HepG2 (cell line): ENCODE measurements at regions not wholly inside any gene's neighbourhood (a gene's known extent, or its start where the extent isn't known, plus 50 kb on each side); places are given as distances from the start of the nearest gene placed in this dataset.

Experiments used
- EEA1 ChIP-seq: sonication (generic); formaldehyde crosslinking; IDR thresholded peaks from 2 replicates; pipeline ENCODE4 v1.5.1; 2020; ENCODE audit warnings: mild to moderate bottlenecking, missing genetic modification reagents, borderline replicate concordance
- KAT8 ChIP-seq: IDR thresholded peaks from 2 replicates; pipeline ENCODE4 v1.6.1; 2016; ENCODE audit warnings: missing genetic modification reagents, missing compliant biosample characterization
- PITX1 ChIP-seq: sonication (generic); formaldehyde crosslinking; IDR thresholded peaks from 2 replicates; pipeline ENCODE4 v1.5.1; 2020; ENCODE audit warnings: mild to moderate bottlenecking, missing genetic modification reagents
- SUZ12 ChIP-seq: fragments of 150-350 bp; IDR thresholded peaks from 2 replicates; pipeline ENCODE4 v1.6.1; 2014; ENCODE audit warnings: low read depth, low read length
- TF ChIP-seq, protein P1 (sequence below): IDR thresholded peaks from 2 replicates; pipeline ENCODE4 v1.6.1; 2016
- TF ChIP-seq, protein P2 (sequence below): sonication (generic); formaldehyde crosslinking; IDR thresholded peaks from 2 replicates; pipeline ENCODE4 v1.4.0; 2020; ENCODE audit warnings: missing genetic modification reagents
- TF ChIP-seq, protein P3 (sequence below): sonication (generic); formaldehyde crosslinking; IDR thresholded peaks from 2 replicates; pipeline ENCODE4 v1.4.0; 2020; ENCODE audit warnings: mild to moderate bottlenecking, missing genetic modification reagents

DNA sequence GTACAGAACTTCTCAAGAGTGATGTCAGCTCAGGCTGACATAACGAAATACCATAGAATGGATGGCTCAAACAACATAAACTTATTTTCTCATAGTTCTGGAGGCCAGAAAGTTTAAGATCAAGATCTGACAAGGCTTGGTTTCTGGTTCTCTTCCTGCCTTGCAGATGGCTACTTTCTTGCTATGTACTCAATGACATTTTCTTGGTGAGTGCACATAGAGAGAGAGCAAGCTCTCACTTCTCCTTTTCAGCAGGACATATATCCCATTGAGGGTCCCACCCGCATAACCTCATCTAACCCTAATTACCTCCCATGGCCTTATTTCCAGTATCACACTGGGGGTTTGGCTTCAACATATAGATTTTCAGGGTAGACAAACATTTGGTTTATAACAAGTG is 1072.1 kb downstream of the PLOD2 start (continued):
- TF ChIP-seq, protein P1, sequence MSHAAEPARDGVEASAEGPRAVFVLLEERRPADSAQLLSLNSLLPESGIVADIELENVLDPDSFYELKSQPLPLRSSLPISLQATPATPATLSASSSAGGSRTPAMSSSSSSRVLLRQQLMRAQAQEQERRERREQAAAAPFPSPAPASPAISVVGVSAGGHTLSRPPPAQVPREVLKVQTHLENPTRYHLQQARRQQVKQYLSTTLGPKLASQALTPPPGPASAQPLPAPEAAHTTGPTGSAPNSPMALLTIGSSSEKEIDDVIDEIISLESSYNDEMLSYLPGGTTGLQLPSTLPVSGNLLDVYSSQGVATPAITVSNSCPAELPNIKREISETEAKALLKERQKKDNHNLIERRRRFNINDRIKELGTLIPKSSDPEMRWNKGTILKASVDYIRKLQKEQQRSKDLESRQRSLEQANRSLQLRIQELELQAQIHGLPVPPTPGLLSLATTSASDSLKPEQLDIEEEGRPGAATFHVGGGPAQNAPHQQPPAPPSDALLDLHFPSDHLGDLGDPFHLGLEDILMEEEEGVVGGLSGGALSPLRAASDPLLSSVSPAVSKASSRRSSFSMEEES (CRISPR knock-in tag): no peak
- TF ChIP-seq PITX1 (CRISPR knock-in tag): no peak
- no peak for TF ChIP-seq SUZ12
- TF ChIP-seq, protein P2, sequence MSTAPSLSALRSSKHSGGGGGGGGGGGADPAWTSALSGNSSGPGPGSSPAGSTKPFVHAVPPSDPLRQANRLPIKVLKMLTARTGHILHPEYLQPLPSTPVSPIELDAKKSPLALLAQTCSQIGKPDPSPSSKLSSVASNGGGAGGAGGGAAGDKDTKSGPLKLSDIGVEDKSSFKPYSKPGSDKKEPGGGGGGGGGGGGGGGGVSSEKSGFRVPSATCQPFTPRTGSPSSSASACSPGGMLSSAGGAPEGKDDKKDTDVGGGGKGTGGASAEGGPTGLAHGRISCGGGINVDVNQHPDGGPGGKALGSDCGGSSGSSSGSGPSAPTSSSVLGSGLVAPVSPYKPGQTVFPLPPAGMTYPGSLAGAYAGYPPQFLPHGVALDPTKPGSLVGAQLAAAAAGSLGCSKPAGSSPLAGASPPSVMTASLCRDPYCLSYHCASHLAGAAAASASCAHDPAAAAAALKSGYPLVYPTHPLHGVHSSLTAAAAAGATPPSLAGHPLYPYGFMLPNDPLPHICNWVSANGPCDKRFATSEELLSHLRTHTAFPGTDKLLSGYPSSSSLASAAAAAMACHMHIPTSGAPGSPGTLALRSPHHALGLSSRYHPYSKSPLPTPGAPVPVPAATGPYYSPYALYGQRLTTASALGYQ (CRISPR knock-in tag): no peak
- TF ChIP-seq, protein P3, sequence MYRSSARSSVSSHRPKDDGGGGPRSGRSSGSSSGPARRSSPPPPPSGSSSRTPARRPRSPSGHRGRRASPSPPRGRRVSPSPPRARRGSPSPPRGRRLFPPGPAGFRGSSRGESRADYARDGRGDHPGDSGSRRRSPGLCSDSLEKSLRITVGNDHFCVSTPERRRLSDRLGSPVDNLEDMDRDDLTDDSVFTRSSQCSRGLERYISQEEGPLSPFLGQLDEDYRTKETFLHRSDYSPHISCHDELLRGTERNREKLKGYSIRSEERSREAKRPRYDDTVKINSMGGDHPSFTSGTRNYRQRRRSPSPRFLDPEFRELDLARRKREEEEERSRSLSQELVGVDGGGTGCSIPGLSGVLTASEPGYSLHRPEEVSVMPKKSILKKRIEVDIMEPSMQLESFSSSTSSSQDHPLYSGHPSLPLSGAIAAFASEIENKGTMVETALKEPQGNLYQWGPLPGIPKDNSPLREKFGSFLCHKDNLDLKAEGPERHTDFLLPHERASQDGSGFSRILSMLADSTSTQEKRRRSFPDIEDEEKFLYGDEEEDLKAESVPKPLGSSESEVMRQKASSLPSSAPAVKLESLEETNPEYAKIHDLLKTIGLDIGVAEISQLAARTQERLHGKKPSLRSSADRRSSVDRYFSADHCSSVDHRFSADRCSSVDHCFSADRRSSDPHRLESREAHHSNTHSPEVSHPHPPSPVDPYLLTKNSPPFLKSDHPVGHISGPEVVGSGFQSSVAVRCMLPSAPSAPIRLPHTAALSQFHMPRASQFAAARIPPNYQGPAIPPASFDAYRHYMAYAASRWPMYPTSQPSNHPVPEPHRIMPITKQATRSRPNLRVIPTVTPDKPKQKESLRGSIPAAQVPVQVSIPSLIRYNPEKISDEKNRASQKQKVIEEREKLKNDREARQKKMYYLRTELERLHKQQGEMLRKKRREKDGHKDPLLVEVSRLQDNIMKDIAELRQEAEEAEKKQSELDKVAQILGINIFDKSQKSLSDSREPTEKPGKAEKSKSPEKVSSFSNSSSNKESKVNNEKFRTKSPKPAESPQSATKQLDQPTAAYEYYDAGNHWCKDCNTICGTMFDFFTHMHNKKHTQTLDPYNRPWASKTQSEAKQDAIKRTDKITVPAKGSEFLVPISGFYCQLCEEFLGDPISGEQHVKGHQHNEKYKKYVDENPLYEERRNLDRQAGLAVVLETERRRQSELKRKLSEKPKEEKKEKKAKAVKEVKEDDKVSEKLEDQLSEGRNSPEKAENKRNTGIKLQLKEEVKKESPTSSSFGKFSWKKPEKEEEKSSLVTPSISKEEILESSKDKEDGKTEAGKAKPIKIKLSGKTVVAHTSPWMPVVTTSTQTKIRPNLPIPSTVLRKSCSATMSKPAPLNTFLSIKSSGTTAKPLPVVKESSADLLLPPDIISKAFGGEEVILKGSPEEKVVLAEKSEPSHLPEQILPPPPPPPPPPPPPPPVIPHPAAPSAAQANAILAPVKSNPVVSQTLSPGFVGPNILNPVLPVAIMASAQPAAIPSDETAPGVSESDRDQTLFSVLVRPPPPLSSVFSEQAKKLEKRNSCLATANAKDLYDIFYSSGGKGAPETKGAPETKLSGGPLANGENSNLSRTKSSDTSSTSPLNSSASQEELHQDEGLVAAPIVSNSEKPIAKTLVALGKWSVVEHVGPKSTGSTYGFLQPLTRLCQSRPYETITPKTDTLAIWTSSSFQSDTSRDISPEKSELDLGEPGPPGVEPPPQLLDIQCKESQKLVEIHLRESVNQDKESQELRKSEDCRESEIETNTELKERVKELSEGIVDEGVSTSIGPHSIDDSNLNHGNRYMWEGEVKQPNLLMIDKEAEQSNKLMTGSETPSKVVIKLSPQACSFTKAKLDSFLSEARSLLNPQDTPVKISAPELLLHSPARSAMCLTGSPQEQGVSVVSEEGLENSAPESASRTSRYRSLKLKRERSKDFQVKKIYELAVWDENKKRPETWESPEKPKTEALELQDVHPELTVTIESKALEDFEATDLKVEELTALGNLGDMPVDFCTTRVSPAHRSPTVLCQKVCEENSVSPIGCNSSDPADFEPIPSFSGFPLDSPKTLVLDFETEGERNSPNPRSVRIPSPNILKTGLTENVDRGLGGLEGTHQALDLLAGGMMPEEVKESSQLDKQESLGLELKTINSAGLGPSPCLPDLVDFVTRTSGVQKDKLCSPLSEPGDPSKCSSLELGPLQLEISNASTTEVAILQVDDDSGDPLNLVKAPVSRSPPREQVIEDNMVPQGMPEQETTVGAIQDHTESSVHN (CRISPR knock-in tag): no peak
- TF ChIP-seq KAT8 (CRISPR knock-in tag): no peak
- TF ChIP-seq EEA1 (CRISPR knock-in tag): no peak
